ENCODE measurements at regions not wholly inside any gene's neighbourhood (a gene's known extent, or its start where the extent isn't known, plus 50 kb on each side); places are given as distances from the start of the nearest gene placed in this dataset.
"Not testable (repeated sequence)": the region's sequence is repeated elsewhere in the genome, so short reads cannot be mapped to it uniquely, and the experiment has no call there.

DNA sequence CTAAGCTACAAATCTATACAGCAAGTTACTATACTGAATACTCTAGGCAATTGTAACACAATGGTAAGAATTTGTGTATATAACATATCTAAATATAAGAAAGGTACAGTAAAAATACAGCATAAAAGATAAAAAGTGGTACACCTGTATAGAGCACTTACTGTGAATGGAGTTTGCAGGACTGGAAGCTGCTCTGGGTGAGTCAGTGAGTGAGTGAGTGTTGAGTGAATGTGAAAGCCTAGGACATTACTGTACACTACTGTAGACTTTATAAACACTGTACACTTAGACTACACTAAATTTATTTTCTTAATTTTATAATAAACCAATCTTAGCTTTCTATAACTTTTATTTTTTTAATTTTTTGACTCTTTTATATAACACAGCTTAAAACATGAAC lies 123.1 kb downstream of the ZMAT3 start:
- CTCF ChIA-PET: no interaction called here
- Histone ChIP-seq H3K27me3 (replicated peaks in 2 of 5; ENCODE audit: control insufficient read depth in 4 of 5, insufficient read depth in 5 of 5, low read length in 4 of 5) (no peaks in the 10 kb centered on the region), H3K4me1 (ENCODE audit: control extremely low read depth in 1 of 4, control insufficient read depth in 4 of 4, insufficient read depth in 4 of 4, low read length in 3 of 4) (no peaks in the 10 kb centered on the region), H3K9me3 (ENCODE audit: control extremely low read depth in 1 of 5, control insufficient read depth in 4 of 5, insufficient read depth in 2 of 5, low read depth in 1 of 5, low read length in 4 of 5) (peaks cover 0 to 4% (median 3%) of the 10 kb centered on the region in 5 experiments), H3K4me3 (ENCODE audit: control insufficient read depth in 1 of 7, extremely low read depth in 1 of 7, insufficient read depth in 4 of 7, low read depth in 2 of 7, low read length in 6 of 7) (no peak overlapping the region), H3K27ac (ENCODE audit: insufficient read depth in 1 of 2, low read depth in 1 of 2, low read length in 2 of 2, poor library complexity in 1 of 2, severe bottlenecking in 2 of 2) (no peak overlapping the region), H3K36me3 (ENCODE audit: control insufficient read depth in 4 of 4, insufficient read depth in 4 of 4, low read length in 3 of 4) (no peaks in the 10 kb centered on the region)
- POLR2A ChIA-PET: no interaction called here
- no peak for DNase-seq

DNA sequence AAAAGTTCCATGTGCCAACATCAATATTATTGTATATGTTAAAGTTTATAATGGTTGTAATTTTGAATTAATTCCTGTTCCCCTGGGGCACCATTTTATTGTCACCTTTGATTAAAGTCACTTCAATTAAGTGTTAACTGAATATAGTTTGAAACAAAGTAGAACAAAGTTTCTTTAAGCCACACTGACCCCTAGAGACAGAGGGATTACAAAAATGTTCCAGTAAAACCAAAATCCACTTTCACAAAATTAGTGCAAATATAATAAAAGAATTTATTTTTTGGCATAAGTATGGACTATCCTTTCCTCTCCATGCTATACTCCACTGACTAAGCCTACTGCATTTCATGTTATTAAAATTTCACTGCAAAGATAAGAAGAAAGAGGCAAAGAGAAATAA lies 123.9 kb downstream of the ZMAT3 start:
- ChIA-PET POLR2A (no interaction called here), CTCF (no interaction called here)
- Histone ChIP-seq H3K27ac (ENCODE audit: insufficient read depth in 1 of 2, low read depth in 1 of 2, low read length in 2 of 2, poor library complexity in 1 of 2, severe bottlenecking in 2 of 2) (no peak overlapping the region), H3K4me3 (ENCODE audit: control insufficient read depth in 1 of 7, extremely low read depth in 1 of 7, insufficient read depth in 4 of 7, low read depth in 2 of 7, low read length in 6 of 7) (no peak overlapping the region), H3K4me1 (ENCODE audit: control extremely low read depth in 1 of 4, control insufficient read depth in 4 of 4, insufficient read depth in 4 of 4, low read length in 3 of 4) (no peaks in the 10 kb centered on the region), H3K36me3 (ENCODE audit: control insufficient read depth in 4 of 4, insufficient read depth in 4 of 4, low read length in 3 of 4) (no peaks in the 10 kb centered on the region), H3K9me3 (ENCODE audit: control extremely low read depth in 1 of 5, control insufficient read depth in 4 of 5, insufficient read depth in 2 of 5, low read depth in 1 of 5, low read length in 4 of 5) (peaks cover 0 to 4% (median 3%) of the 10 kb centered on the region in 5 experiments), H3K27me3 (replicated peaks in 2 of 5; ENCODE audit: control insufficient read depth in 4 of 5, insufficient read depth in 5 of 5, low read length in 4 of 5) (no peaks in the 10 kb centered on the region)
- no peak for DNase-seq

GRCh38 chr3:178942261-178942660 lies 129.3 kb downstream of the ZMAT3 start:
- H3K9me3 ChIP-seq (ENCODE audit: control extremely low read depth in 1 of 5, control insufficient read depth in 4 of 5, insufficient read depth in 2 of 5, low read depth in 1 of 5, low read length in 4 of 5); H3K4me1 ChIP-seq (ENCODE audit: control extremely low read depth in 1 of 4, control insufficient read depth in 4 of 4, insufficient read depth in 4 of 4, low read length in 3 of 4); DNase-seq; H3K27ac ChIP-seq (ENCODE audit: insufficient read depth in 1 of 2, low read depth in 1 of 2, low read length in 2 of 2, poor library complexity in 1 of 2, severe bottlenecking in 2 of 2); CTCF ChIA-PET; H3K4me3 ChIP-seq (ENCODE audit: control insufficient read depth in 1 of 7, extremely low read depth in 1 of 7, insufficient read depth in 4 of 7, low read depth in 2 of 7, low read length in 6 of 7); H3K36me3 ChIP-seq (ENCODE audit: control insufficient read depth in 4 of 4, insufficient read depth in 4 of 4, low read length in 3 of 4); H3K27me3 ChIP-seq (replicated peaks in 2 of 5; ENCODE audit: control insufficient read depth in 4 of 5, insufficient read depth in 5 of 5, low read length in 4 of 5); POLR2A ChIA-PET: not testable (repeated sequence)
- WGBS (ENCODE audit: insufficient coverage): 90% methylated on average over 2 of the region's 3 CpGs

DNA sequence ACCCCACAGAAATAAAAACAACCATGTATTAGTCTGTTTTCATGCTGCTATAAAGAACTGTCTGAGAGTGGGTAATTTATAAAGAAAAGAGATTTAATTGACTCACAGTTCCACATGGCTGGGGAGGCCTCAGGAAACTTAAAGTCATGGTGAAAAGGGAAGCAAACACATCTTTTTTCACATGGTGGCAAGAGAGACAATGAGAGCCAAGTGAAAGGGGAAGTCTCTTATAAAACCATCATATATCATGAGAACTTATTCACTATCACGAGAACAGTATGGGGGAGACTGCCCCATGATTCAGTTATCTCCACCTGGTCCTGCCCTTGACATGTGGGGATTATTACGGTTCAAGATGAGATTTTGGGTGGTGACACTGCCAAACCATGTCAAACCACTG lies 141.5 kb downstream of the ZMAT3 start:
- Histone ChIP-seq H3K9me3 (ENCODE audit: control extremely low read depth in 1 of 5, control insufficient read depth in 4 of 5, insufficient read depth in 2 of 5, low read depth in 1 of 5, low read length in 4 of 5) (peaks cover 0 to 30% (median 5%) of the 10 kb centered on the region in 5 experiments), H3K36me3 (ENCODE audit: control insufficient read depth in 4 of 4, insufficient read depth in 4 of 4, low read length in 3 of 4) (no peaks in the 10 kb centered on the region), H3K27ac (ENCODE audit: insufficient read depth in 1 of 2, low read depth in 1 of 2, low read length in 2 of 2, poor library complexity in 1 of 2, severe bottlenecking in 2 of 2) (no peak overlapping the region), H3K4me3 (ENCODE audit: control insufficient read depth in 1 of 7, extremely low read depth in 1 of 7, insufficient read depth in 4 of 7, low read depth in 2 of 7, low read length in 6 of 7) (no peak overlapping the region), H3K27me3 (replicated peaks in 2 of 5; ENCODE audit: control insufficient read depth in 4 of 5, insufficient read depth in 5 of 5, low read length in 4 of 5) (no peaks in the 10 kb centered on the region), H3K4me1 (ENCODE audit: control extremely low read depth in 1 of 4, control insufficient read depth in 4 of 4, insufficient read depth in 4 of 4, low read length in 3 of 4) (no peaks in the 10 kb centered on the region)
- WGBS (ENCODE audit: insufficient coverage): 80% methylated on average over 1 of the region's 2 CpGs
- ChIA-PET CTCF (no interaction called here), POLR2A (no interaction called here)
- DNase-seq: no peak

GRCh38 chr3:178916223-178916622 lies 155.4 kb downstream of the ZMAT3 start:
- H3K4me3 ChIP-seq (ENCODE audit: control insufficient read depth in 1 of 7, extremely low read depth in 1 of 7, insufficient read depth in 4 of 7, low read depth in 2 of 7, low read length in 6 of 7): no peak overlapping the region
- ChIA-PET CTCF (no interaction called here), POLR2A (no interaction called here)
- no peak overlapping the region for H3K27ac ChIP-seq (ENCODE audit: insufficient read depth in 1 of 2, low read depth in 1 of 2, low read length in 2 of 2, poor library complexity in 1 of 2, severe bottlenecking in 2 of 2)
- DNase-seq: no peak
- H3K27me3 ChIP-seq (replicated peaks in 2 of 5; ENCODE audit: control insufficient read depth in 4 of 5, insufficient read depth in 5 of 5, low read length in 4 of 5): no peaks in the 10 kb centered on the region
- no peaks in the 10 kb centered on the region for H3K36me3 ChIP-seq (ENCODE audit: control insufficient read depth in 4 of 4, insufficient read depth in 4 of 4, low read length in 3 of 4)
- H3K4me1 ChIP-seq (ENCODE audit: control extremely low read depth in 1 of 4, control insufficient read depth in 4 of 4, insufficient read depth in 4 of 4, low read length in 3 of 4): no peaks in the 10 kb centered on the region
- peaks cover 0 to 14% (median 2%) of the 10 kb centered on the region in 5 experiments for H3K9me3 ChIP-seq (ENCODE audit: control extremely low read depth in 1 of 5, control insufficient read depth in 4 of 5, insufficient read depth in 2 of 5, low read depth in 1 of 5, low read length in 4 of 5)

DNA sequence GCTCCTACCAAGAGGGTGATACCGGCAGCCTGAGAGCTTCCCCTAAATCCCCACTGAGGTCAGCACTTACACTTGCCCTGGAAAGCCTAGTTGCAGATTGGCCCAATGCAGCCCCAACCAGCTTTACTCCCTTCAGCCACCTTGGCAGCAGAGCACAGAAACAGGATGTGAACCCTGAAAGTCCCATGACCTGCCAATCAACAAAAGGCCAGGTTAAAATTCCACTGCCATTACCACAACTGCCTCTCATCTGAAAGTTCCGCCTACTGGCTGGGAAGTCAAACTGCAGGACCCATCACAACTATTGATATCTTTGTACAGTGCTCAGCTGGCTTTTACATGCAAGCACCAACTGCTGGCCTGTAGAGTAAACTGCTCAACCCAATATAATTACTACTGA lies 156.2 kb downstream of the ZMAT3 start:
- ChIA-PET POLR2A (no interaction called here), CTCF (no interaction called here)
- peaks cover 0 to 14% (median 2%) of the 10 kb centered on the region in 5 experiments for H3K9me3 ChIP-seq (ENCODE audit: control extremely low read depth in 1 of 5, control insufficient read depth in 4 of 5, insufficient read depth in 2 of 5, low read depth in 1 of 5, low read length in 4 of 5)
- H3K4me1 ChIP-seq (ENCODE audit: control extremely low read depth in 1 of 4, control insufficient read depth in 4 of 4, insufficient read depth in 4 of 4, low read length in 3 of 4): no peaks in the 10 kb centered on the region
- no peak overlapping the region for H3K27ac ChIP-seq (ENCODE audit: insufficient read depth in 1 of 2, low read depth in 1 of 2, low read length in 2 of 2, poor library complexity in 1 of 2, severe bottlenecking in 2 of 2)
- 100% methylated on average over 2 of the region's 2 CpGs for WGBS (ENCODE audit: insufficient coverage)
- DNase-seq: no peak
- H3K4me3 ChIP-seq (ENCODE audit: control insufficient read depth in 1 of 7, extremely low read depth in 1 of 7, insufficient read depth in 4 of 7, low read depth in 2 of 7, low read length in 6 of 7): no peak overlapping the region
- no peaks in the 10 kb centered on the region for H3K36me3 ChIP-seq (ENCODE audit: control insufficient read depth in 4 of 4, insufficient read depth in 4 of 4, low read length in 3 of 4)
- no peaks in the 10 kb centered on the region for H3K27me3 ChIP-seq (replicated peaks in 2 of 5; ENCODE audit: control insufficient read depth in 4 of 5, insufficient read depth in 5 of 5, low read length in 4 of 5)

- Histone ChIP-seq H3K36me3 (ENCODE audit: control insufficient read depth in 4 of 4, insufficient read depth in 4 of 4, low read length in 3 of 4) (no peaks in the 10 kb centered on the region), H3K27ac (ENCODE audit: insufficient read depth in 1 of 2, low read depth in 1 of 2, low read length in 2 of 2, poor library complexity in 1 of 2, severe bottlenecking in 2 of 2) (no peak overlapping the region), H3K4me1 (ENCODE audit: control extremely low read depth in 1 of 4, control insufficient read depth in 4 of 4, insufficient read depth in 4 of 4, low read length in 3 of 4) (peaks cover 0 to 2% (median 0%) of the 10 kb centered on the region in 4 experiments), H3K4me3 (ENCODE audit: control insufficient read depth in 1 of 7, extremely low read depth in 1 of 7, insufficient read depth in 4 of 7, low read depth in 2 of 7, low read length in 6 of 7) (no peak overlapping the region), H3K9me3 (ENCODE audit: control extremely low read depth in 1 of 5, control insufficient read depth in 4 of 5, insufficient read depth in 2 of 5, low read depth in 1 of 5, low read length in 4 of 5) (peaks cover 0 to 1% (median 0%) of the 10 kb centered on the region in 5 experiments), H3K27me3 (replicated peaks in 2 of 5; ENCODE audit: control insufficient read depth in 4 of 5, insufficient read depth in 5 of 5, low read length in 4 of 5) (no peaks in the 10 kb centered on the region)
- CTCF ChIA-PET: no interaction called here
- POLR2A ChIA-PET: no interaction called here
- DNase-seq: no peak
- 86% methylated on average over 1 of the region's 1 CpG for WGBS (ENCODE audit: insufficient coverage)
Measured at GRCh38 chr3:178907081-178907480, 164.5 kb downstream of the ZMAT3 start.

DNA sequence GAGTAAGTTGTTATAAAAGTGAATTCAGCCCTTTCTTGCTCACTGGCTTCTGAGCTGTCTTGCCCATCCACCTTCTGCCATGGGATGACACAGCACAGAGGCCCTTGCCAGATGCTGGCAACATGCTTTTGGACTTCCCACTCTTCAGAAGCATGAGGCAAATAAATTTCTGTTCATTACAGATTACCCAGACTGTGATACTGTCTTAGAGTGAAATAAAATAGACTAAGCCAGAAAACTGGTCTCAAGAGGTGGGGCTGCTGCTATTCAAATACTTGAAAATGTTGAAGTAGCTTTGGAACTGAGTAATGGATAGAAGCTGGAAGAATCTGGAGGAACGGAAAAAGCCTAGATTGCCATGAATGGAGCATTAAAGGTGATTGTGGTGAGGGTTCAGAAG lies 170.4 kb downstream of the ZMAT3 start:
- no peaks in the 10 kb centered on the region for H3K36me3 ChIP-seq (ENCODE audit: control insufficient read depth in 4 of 4, insufficient read depth in 4 of 4, low read length in 3 of 4)
- no peaks in the 10 kb centered on the region for H3K27me3 ChIP-seq (replicated peaks in 2 of 5; ENCODE audit: control insufficient read depth in 4 of 5, insufficient read depth in 5 of 5, low read length in 4 of 5)
- H3K9me3 ChIP-seq (ENCODE audit: control extremely low read depth in 1 of 5, control insufficient read depth in 4 of 5, insufficient read depth in 2 of 5, low read depth in 1 of 5, low read length in 4 of 5): peaks cover 0 to 3% (median 0%) of the 10 kb centered on the region in 5 experiments
- no peak overlapping the region for H3K27ac ChIP-seq (ENCODE audit: insufficient read depth in 1 of 2, low read depth in 1 of 2, low read length in 2 of 2, poor library complexity in 1 of 2, severe bottlenecking in 2 of 2)
- DNase-seq: no peak
- ChIA-PET POLR2A (no interaction called here), CTCF (no interaction called here)
- H3K4me1 ChIP-seq (ENCODE audit: control extremely low read depth in 1 of 4, control insufficient read depth in 4 of 4, insufficient read depth in 4 of 4, low read length in 3 of 4): no peaks in the 10 kb centered on the region
- WGBS (ENCODE audit: insufficient coverage): 83% methylated on average over 1 of the region's 1 CpG
- no peak overlapping the region for H3K4me3 ChIP-seq (ENCODE audit: control insufficient read depth in 1 of 7, extremely low read depth in 1 of 7, insufficient read depth in 4 of 7, low read depth in 2 of 7, low read length in 6 of 7)
